ENCODE measurements at regions not wholly inside any gene's neighbourhood (a gene's known extent, or its start where the extent isn't known, plus 50 kb on each side); places are given as distances from the start of the nearest gene placed in this dataset.

DNA sequence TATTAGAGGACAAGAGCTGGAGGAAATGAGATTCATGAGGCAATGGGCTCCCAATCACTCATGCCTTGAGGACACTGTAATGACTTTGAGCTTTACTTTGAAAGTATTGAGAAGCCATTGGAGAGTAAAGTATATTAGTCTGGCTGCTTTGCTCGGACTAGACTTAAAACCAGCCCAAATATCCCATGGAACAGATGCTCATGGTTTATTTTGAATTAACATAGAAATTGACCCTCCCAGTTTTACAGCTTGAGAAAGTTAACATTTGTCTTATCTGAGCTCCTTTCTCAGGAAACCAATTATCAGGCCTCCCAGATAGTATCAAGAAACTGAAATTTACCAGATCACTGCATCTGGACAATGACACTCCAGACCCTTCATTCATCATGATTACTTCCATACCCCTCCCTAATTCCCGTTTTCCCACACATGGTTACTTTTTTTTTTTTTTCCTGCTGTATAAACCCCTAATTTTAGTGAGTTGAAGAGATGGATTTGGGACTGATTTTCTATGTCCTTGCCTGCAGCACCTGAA is 270.8 kb upstream of the SMIM30 start (continued):
- TF ChIP-seq, protein P1, sequence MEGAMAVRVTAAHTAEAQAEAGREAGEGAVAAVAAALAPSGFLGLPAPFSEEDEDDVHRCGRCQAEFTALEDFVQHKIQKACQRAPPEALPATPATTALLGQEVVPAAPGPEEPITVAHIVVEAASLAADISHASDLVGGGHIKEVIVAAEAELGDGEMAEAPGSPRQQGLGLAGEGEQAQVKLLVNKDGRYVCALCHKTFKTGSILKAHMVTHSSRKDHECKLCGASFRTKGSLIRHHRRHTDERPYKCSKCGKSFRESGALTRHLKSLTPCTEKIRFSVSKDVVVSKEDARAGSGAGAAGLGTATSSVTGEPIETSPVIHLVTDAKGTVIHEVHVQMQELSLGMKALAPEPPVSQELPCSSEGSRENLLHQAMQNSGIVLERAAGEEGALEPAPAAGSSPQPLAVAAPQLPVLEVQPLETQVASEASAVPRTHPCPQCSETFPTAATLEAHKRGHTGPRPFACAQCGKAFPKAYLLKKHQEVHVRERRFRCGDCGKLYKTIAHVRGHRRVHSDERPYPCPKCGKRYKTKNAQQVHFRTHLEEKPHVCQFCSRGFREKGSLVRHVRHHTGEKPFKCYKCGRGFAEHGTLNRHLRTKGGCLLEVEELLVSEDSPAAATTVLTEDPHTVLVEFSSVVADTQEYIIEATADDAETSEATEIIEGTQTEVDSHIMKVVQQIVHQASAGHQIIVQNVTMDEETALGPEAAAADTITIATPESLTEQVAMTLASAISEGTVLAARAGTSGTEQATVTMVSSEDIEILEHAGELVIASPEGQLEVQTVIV (IDR thresholded peaks at IDR 0.05; ENCODE audit: borderline replicate concordance, partially characterized antibody), result no peak
- TF ChIP-seq SMC3 (IDR thresholded peaks at IDR 0.05; ENCODE audit: borderline replicate concordance, low read length) (no peak), ESRRA (IDR thresholded peaks at IDR 0.05; ENCODE audit: low read length) (no peak), EZH2 (IDR thresholded peaks at IDR 0.05; ENCODE audit: borderline replicate concordance, control insufficient read depth, low read depth, low read length) (no peak), PAX5 (IDR thresholded peaks at IDR 0.05; ENCODE audit: borderline replicate concordance, low read depth, low read length) (no peak), ZBED1 (IDR thresholded peaks at IDR 0.05; ENCODE audit: borderline replicate concordance) (no peak)
- TF ChIP-seq, protein P2, sequence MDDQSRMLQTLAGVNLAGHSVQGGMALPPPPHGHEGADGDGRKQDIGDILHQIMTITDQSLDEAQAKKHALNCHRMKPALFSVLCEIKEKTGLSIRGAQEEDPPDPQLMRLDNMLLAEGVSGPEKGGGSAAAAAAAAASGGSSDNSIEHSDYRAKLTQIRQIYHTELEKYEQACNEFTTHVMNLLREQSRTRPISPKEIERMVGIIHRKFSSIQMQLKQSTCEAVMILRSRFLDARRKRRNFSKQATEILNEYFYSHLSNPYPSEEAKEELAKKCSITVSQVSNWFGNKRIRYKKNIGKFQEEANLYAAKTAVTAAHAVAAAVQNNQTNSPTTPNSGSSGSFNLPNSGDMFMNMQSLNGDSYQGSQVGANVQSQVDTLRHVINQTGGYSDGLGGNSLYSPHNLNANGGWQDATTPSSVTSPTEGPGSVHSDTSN (IDR thresholded peaks at IDR 0.05; ENCODE audit: insufficient replicate concordance, low read depth, low read length), result no peak

DNA sequence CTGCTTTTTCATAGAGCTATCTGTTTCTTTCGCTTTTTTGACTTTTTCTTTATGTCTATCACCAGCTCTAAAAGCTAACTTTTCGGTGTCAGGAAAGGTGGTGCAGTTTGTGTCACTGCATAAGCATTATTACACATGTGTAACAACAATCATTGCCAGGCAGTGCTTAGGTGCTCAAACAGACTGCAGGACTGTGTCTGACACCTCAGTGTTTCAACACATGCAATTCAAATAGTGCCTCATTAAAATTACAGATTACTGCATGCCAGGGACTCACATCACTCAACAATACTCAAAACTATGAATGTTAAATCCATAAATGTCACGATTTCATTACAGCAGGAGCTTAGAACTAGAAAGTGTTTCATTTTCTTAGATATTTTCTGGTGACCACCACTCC is 265.3 kb upstream of the SMIM30 start:
- H3K9me3 ChIP-seq (replicated peaks; ENCODE audit: control insufficient read depth, insufficient read depth, low read length), result no peaks in the 10 kb centered on the region
- no peaks in the 10 kb centered on the region for H4K20me1 ChIP-seq (ENCODE audit: control insufficient read depth, insufficient read depth)
- 0% methylated on average over 3 of the region's 3 CpGs for WGBS (ENCODE audit: insufficient coverage, insufficient replicate concordance, low lambda C conversion rate, missing lambda C conversion rate)
- ChIA-PET CTCF (interaction anchor here (1.2 kb wide), 1 partner anchor 27 kb away, joined by 4 read pairs; no protein-coding TSS in a partner anchor), RAD21 (ENCODE audit: unreplicated experiment) (no interaction called here), SMC1A (ENCODE audit: uncharacterized antibody, unreplicated experiment) (no interaction called here), POLR2A (no interaction called here)
- in situ Hi-C loops (cut with MboI) (no loop called here), intact Hi-C loops (cut with micrococcal nuclease; ENCODE audit: unreplicated experiment) (no loop called here)
- BruUV-seq (replicated peaks), result no TSS peak
- no peak overlapping the region for H3K4me2 ChIP-seq (ENCODE audit: control insufficient read depth, insufficient read depth)
- no peaks in the 10 kb centered on the region for H3K36me3 ChIP-seq (ENCODE audit: control insufficient read depth in 2 of 2, insufficient read depth in 2 of 2, low read length in 1 of 2)
- no peak overlapping the region for H3K4me3 ChIP-seq
- TF ChIP-seq RELA (IDR thresholded peaks at IDR 0.05; ENCODE audit: borderline replicate concordance, partially characterized antibody) (no peak), CREB1 (IDR thresholded peaks at IDR 0.05; ENCODE audit: low read depth) (no peak), ZNF384 (IDR thresholded peaks at IDR 0.05; ENCODE audit: borderline replicate concordance, low read depth, low read length) (no peak), SRF (IDR thresholded peaks at IDR 0.05; ENCODE audit: low read depth in 2 of 2, low read length in 2 of 2) (no peak)
- DNase-seq (ENCODE audit: low read depth, low spot score) (no peak), FAIRE-seq (no peak), ATAC-seq (no peak)
- H3K9ac ChIP-seq (ENCODE audit: control insufficient read depth, insufficient read depth, low read length), result no peak overlapping the region
- H2AFZ ChIP-seq (ENCODE audit: control insufficient read depth, low read depth, low read length), result no peak overlapping the region
- no peaks in the 10 kb centered on the region for H3K27me3 ChIP-seq (replicated peaks in 1 of 2; ENCODE audit: control insufficient read depth in 2 of 2, insufficient read depth in 2 of 2, low read length in 1 of 2)
- H3K27ac ChIP-seq (ENCODE audit: control insufficient read depth, insufficient read depth), result no peak overlapping the region
- H3K79me2 ChIP-seq (ENCODE audit: control insufficient read depth, insufficient read depth, low read length), result no peaks in the 10 kb centered on the region
- H3K4me1 ChIP-seq (ENCODE audit: control insufficient read depth, insufficient read depth, low read length), result no peaks in the 10 kb centered on the region
